Posterior vena cava (tissue), 2 donors: ENCODE measurements at regions not wholly inside any gene's neighbourhood (a gene's known extent, or its start where the extent isn't known, plus 50 kb on each side); places are given as distances from the start of the nearest gene placed in this dataset.
"Not testable (repeated sequence)": the region's sequence is repeated elsewhere in the genome, so short reads cannot be mapped to it uniquely, and the experiment has no call there.

Experiments
- DNase-seq: peaks from one replicate; pipeline ENCODE4 v3.0.0-alpha.2; 2020; ENCODE audit warnings: low spot score
- intact Hi-C, 2 donors: fragments of 100-400 bp; cut with DNase I; formaldehyde crosslinking; loops; one replicate each; pipeline versions ENCODE4 v1.14.1 to v1.14.2; 2022 to 2023
- donor health status: DM: yes; HTN: yes; CAD: no.
- donor health status: DM: yes; HTN: yes; CAD: no.

GRCh38 chr17:31753011-31753410 lies 106.0 kb downstream of the COPRS start:
- DNase-seq, result no peak
- intact Hi-C loops, result no loop called here

DNA sequence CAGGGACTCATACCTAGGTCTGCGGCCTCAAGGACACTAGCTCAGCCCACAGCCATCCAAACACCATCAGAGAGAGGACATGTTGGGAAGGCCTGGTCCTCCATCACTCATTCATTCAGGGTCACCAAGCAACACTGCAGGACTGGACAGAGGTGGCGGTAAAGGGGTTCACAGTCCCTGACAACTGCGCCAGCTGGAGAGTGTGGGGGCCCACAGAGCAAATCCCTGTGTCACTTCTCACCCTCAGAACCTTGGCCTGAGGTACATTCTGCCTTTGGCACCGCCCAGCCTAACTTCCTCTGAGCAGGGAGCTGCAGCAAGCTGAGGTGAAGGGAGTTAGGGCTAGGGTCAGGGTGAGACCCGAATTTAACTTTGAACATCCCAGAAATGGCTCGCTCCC lies 106.5 kb downstream of the COPRS start:
- intact Hi-C loops, result no loop called here
- DNase-seq, result no peak

DNA sequence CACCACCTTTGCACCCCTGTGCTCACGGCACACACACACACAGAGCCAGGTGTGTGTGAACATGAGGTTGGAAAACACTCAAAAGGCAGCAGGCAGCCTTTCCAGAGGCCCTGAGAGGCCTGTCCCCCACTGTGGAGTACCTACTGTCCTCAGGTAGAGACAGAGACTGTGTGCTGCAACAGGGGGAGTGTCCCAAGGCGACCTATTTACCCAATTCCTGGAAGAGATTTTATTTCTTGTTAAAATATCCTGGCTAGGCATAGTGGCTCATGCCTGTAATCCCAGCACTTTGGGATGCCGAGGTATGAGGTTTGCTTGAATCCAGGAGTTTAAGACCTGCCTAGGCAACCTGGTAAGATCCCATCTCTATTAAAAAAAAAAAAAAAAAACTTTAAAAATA lies 108.5 kb downstream of the COPRS start:
- intact Hi-C loops, result no loop called here
- DNase-seq, result no peak

- intact Hi-C loops, result no loop called here
- DNase-seq, result no peak
These were observed 110.2 kb downstream of the COPRS start for GRCh38 chr17:31748881-31749280.

DNA sequence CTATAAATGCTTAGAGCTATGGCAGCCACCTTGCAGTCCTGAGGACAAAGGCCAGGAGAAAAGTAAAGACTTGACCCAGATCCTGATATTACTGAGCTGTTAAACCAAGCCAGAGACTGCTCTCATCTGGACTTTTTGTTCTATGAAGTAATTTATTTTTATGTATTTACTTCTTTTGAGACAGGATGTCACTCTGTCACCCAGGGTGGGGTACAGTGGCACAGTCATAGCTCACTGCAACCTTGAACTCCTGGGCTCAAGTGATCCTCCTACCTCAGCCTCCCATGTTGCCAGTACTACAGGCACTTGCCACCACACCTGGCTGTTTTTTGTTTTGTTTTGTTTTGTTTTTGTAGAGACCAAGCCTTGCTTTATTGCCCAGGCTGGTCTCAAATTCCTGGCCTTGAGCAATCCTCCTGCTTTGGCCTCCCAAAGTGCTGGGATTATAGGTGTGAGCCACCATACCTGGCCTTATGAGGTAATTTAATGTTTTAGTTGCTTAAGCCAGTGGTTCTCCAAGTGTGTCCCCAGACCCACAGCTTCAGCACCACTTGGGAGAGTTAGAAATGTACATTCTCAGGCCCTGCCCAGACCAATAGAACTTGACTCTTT lies 112.1 kb downstream of the COPRS start:
- DNase-seq, result no peak
- intact Hi-C loops, result no loop called here

- intact Hi-C loops, result no loop called here
- DNase-seq, result no peak
These were observed 113.0 kb downstream of the COPRS start for GRCh38 chr17:31745964-31746600.

DNA sequence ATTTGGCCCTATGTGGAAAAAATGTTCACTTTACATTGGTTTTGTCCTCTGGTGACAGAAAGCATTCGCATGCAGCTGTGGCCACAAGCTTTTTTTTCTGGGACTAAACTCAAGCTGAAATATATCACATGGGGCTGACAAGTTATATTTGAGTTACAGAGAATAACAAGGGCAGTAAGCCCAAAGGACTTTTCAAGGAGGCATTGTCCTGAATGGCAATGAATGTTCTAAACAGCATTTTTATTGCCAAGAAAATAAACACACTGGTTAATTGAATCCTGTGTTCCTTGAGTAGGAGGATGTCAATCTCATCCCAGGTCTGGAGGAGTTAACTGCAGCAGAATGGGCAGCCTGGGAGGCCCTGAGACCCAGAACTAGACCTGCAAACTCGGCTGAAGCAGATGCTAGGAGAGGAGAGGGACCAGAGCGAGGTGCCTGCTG lies 114.5 kb downstream of the COPRS start:
- intact Hi-C loops, result no loop called here
- no peak for DNase-seq

GRCh38 chr17:31743797-31744196 lies 115.2 kb downstream of the COPRS start:
- intact Hi-C loops, result no loop called here
- DNase-seq, result no peak

DNA sequence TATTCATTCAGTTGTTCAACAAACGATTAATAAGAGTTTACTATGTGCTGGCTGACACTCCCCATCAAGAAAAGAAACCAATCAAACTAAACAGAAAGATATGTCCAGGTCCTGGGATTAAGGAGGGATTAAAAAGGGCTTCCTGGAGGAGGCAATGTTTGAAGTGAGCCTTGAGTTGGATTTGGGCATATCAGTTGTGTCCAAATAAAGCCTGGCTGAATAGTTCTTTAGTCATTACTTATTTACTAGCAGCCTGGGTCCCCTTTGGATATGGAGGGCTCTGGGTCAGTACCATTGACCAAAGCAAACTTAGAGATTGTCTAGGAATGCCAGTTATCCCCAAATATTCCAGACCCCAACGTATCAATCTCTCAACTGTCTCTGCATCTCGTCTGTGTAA lies 117.7 kb downstream of the COPRS start:
- intact Hi-C loops, result no loop called here
- DNase-seq, result no peak

DNA sequence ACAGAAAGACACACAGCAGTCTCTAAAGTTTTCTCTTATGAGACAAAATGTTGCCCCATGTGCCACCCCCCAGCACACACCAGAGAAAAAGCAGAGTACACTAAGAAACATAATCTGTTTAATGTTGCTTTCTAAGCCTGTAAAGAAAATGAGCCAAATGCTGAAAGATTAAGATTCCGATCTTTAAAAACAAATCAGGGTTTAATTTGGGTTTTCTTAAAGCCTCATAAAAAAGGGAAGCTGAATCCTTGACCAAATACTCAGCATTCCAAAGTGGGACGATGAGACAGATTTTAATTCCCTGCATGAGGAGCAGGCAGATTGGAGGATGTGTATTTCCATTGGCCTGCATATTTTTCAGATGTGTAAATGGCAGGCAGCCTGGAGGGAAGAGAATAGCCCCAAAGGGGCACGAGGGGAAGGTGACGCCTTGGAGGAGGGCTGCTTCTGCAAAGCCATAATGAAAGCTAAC lies 118.4 kb downstream of the COPRS start:
- DNase-seq, result no peak
- intact Hi-C loops, result no loop called here

GRCh38 chr17:31738996-31739699 lies 119.9 kb downstream of the COPRS start:
- intact Hi-C loops, result no loop called here
- no peak for DNase-seq

- DNase-seq, result no peak
- intact Hi-C loops, result no loop called here
These were observed 120.6 kb downstream of the COPRS start for GRCh38 chr17:31738488-31738887.

DNA sequence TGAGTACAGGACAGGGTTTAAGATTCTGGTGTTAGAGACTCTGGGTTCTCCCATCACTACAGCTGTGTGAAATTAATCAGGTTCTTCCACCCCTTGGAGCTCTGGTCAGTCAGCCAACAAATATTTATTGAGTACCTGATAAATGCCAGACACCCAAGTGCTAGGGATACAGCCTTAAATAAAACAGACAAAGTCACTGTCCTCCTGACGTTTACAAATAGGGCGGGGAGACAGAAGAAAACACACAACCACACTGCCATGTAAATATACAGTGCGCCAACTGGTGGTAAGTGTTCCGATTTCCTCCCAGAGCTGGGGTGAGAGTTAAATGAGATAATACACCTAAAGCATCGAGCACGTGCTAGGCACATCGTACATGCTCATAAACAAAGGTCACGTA lies 121.0 kb downstream of the COPRS start:
- intact Hi-C loops, result no loop called here
- DNase-seq, result no peak

DNA sequence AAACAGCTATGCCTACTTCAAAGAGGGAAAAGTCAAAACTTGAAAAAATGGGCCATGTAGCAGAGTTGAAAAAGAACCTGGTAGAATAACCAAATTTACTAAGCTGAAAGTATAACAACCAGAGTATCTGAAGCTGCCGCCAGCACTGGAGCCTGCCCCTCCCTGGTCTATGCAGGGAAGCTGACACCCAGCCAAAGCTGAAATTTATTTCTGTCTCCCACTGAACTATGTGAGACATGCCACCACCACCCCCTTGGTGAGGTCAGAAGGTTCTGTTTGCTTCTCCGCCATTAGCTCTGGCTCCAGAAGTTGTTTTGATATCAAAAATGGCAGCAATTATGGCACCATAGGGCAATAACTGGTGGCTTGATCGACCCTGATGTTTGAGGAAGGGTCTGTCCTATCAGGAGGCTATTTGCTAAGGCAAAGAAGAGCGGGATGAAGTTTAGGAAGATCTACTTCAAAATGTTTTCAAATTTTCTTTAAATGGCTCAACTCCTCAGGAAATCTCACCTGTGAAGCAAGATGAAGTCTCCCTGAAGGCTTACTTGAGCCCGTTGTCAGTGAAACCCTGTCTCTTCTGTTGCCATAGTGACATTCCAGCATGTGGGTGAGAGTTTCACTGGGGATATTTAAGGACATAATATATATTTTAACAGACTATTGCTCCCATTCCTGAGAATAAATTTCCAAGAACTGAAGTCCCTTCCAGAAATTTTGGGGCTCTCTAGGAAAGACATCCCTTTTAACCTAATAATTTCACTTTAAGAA lies 122.0 kb downstream of the COPRS start:
- DNase-seq, result no peak
- intact Hi-C loops, result no loop called here

GRCh38 chr17:31733326-31733725 lies 125.7 kb downstream of the COPRS start:
- intact Hi-C loops, result no loop called here
- DNase-seq, result no peak

GRCh38 chr17:31731585-31732154 lies 127.4 kb downstream of the COPRS start:
- intact Hi-C loops, DNase-seq: not testable (repeated sequence)

DNA sequence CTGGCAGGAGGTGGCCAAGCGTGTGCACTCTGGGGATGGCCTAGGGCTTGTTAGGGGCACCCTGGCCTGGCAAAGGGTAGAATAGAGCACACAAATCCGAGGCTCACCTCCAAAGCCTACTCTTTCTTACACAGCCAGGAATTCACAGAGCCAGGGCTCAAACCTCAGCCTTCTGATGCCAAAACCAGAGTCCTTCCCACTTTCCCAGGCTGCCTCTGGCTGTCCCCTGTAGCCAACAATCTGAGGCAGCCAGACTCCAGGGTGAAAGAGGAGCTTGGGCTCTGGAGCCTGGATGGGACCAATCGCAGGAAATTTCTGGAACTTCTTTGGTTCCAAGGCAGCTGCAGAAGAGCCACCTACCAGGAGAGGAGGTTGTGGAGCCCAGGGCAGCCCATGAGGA lies 127.9 kb downstream of the COPRS start:
- no peak for DNase-seq
- intact Hi-C loops, result no loop called here

GRCh38 chr17:31726980-31727427 lies 132.0 kb downstream of the COPRS start:
- intact Hi-C loops, result no loop called here
- no peak for DNase-seq

GRCh38 chr17:31724619-31725018 lies 134.4 kb downstream of the COPRS start:
- intact Hi-C loops, result no loop called here
- DNase-seq, result no peak

- intact Hi-C loops, result no loop called here
- no peak for DNase-seq
These were observed 135.0 kb downstream of the COPRS start for GRCh38 chr17:31724026-31724425.
